IMR-90 (cell line): ENCODE measurements at regions not wholly inside any gene's neighbourhood (a gene's known extent, or its start where the extent isn't known, plus 50 kb on each side); places are given as distances from the start of the nearest gene placed in this dataset.

Experiments
- ATAC-seq: fragments of 200-7000 bp; cut with Tn5 transposase; 2 replicates; pipeline ENCODE4 v1.9.1; 2020; ENCODE audit warnings: low read depth, mild to moderate bottlenecking, moderate library complexity
- BruUV-seq: library from RNA; stranded (reverse); fragments of 400-500 nt; replicated peaks from 2 replicates; lab custom pipeline; 2021; lab: Mats Ljungman, UMichigan
- CTCF ChIA-PET: fragments of 300-600 bp; formaldehyde crosslinking; extraction: SDS; loops from one replicate; lab custom pipeline; 2021; ENCODE audit warnings: antibody characterized with exemption; lab: Yijun Ruan, JAX
- POLR2A ChIA-PET: fragments of 300-600 bp; sonication (Branson Sonifier 250); formaldehyde crosslinking; loops from one replicate; lab custom pipeline; 2022; ENCODE audit warnings: antibody characterized with exemption; ENCODE audit not compliant: unreplicated experiment; lab: Charles Lee
- DNase-seq: peaks from one replicate; pipeline ENCODE4 v3.0.0; 2013
- H2AFZ ChIP-seq: replicated peaks from 2 replicates; pipeline ENCODE3; 2013; ENCODE audit warnings: low read length, mild to moderate bottlenecking; ENCODE audit not compliant: poor library complexity
- H2AK5ac ChIP-seq: 2 replicates; pipeline ENCODE4 v1.6.1; 2013; ENCODE audit warnings: low read depth, low read length, inconsistent platforms
- H2AK9ac ChIP-seq: replicated peaks from 2 replicates; pipeline ENCODE3; 2013; ENCODE audit warnings: mild to moderate bottlenecking, low read depth, low read length, moderate library complexity; ENCODE audit not compliant: poor library complexity
- H2BK120ac ChIP-seq: 2 replicates; pipeline ENCODE4 v1.6.1; 2013; ENCODE audit warnings: low read depth, low read length, inconsistent platforms
- H2BK15ac ChIP-seq: 3 replicates; pipeline ENCODE4 v1.6.1; 2013; ENCODE audit warnings: low read depth, low read length, inconsistent platforms
- H2BK20ac ChIP-seq: 2 replicates; pipeline ENCODE4 v1.6.1; 2013; ENCODE audit warnings: low read depth, mild to moderate bottlenecking, inconsistent platforms, low read length, moderate library complexity
- H2BK5ac ChIP-seq: 2 replicates; pipeline ENCODE4 v1.6.1; 2013; ENCODE audit warnings: mild to moderate bottlenecking, low read depth, low read length, inconsistent platforms; ENCODE audit not compliant: poor library complexity, severe bottlenecking
- H3K14ac ChIP-seq: replicated peaks from 2 replicates; pipeline ENCODE4 v1.6.1; 2013; ENCODE audit warnings: low read depth, low read length, inconsistent platforms
- H3K18ac ChIP-seq: 2 replicates; pipeline ENCODE4 v1.6.1; 2013; ENCODE audit warnings: low read depth, low read length, control low read depth
- H3K23ac ChIP-seq: 2 replicates; pipeline ENCODE4 v1.6.1; 2013; ENCODE audit warnings: low read depth, low read length, inconsistent platforms
- H3K27ac ChIP-seq: 2 replicates; pipeline ENCODE4 v1.5.1; 2013; ENCODE audit warnings: mild to moderate bottlenecking, control low read depth, low read length; ENCODE audit not compliant: insufficient read depth
- H3K27me3 ChIP-seq: 2 replicates; pipeline ENCODE4 v1.6.1; 2013; ENCODE audit warnings: low read length; ENCODE audit not compliant: control insufficient read depth, insufficient read depth
- H3K36me3 ChIP-seq: 2 replicates; pipeline ENCODE4 v1.6.1; 2013; ENCODE audit warnings: low read length, mixed read lengths; ENCODE audit not compliant: control insufficient read depth, insufficient read depth
- H3K4ac ChIP-seq: 2 replicates; pipeline ENCODE4 v1.6.1; 2013; ENCODE audit warnings: low read depth, low read length, inconsistent platforms
- H3K4me1 ChIP-seq: 2 replicates; pipeline ENCODE4 v1.6.1; 2013; ENCODE audit warnings: low read length, mixed read lengths; ENCODE audit not compliant: control insufficient read depth, insufficient read depth
- H3K4me2 ChIP-seq: 2 replicates; pipeline ENCODE4 v1.6.1; 2013; ENCODE audit warnings: low read depth, mild to moderate bottlenecking, control low read depth, low read length, moderate library complexity
- H3K4me3 ChIP-seq: 2 replicates; pipeline ENCODE4 v1.5.1; 2013; ENCODE audit warnings: low read depth, mild to moderate bottlenecking, control low read depth, low read length, moderate library complexity; ENCODE audit not compliant: insufficient read depth
- H3K56ac ChIP-seq: 2 replicates; pipeline ENCODE4 v1.6.1; 2013; ENCODE audit warnings: low read length, inconsistent platforms; ENCODE audit not compliant: insufficient read depth; ENCODE audit errors: extremely low read depth
- H3K79me1 ChIP-seq, 2 experiments: 2 replicates each; pipeline ENCODE4 v1.6.1; 2013; ENCODE audit warnings: low read length in 2 of 2, inconsistent platforms in 1 of 2, low read depth in 1 of 2
- H3K9ac ChIP-seq: 2 replicates; pipeline ENCODE4 v1.6.1; 2013; ENCODE audit warnings: low read depth, low read length, control low read depth
- H3K9me1 ChIP-seq: 2 replicates; pipeline ENCODE4 v1.6.1; 2013; ENCODE audit warnings: low read length, inconsistent platforms; ENCODE audit not compliant: insufficient read depth
- H3K9me3 ChIP-seq: 2 replicates; pipeline ENCODE4 v1.6.1; 2013; ENCODE audit warnings: low read length; ENCODE audit not compliant: control insufficient read depth, insufficient read depth
- H4K20me1 ChIP-seq: 2 replicates; pipeline ENCODE4 v1.6.1; 2013; ENCODE audit warnings: low read length, inconsistent platforms; ENCODE audit not compliant: insufficient read depth
- H4K5ac ChIP-seq: 2 replicates; pipeline ENCODE4 v1.6.1; 2013; ENCODE audit warnings: mild to moderate bottlenecking, low read depth, low read length, control low read depth
- H4K8ac ChIP-seq, 2 experiments: 2 replicates each; pipeline ENCODE4 v1.6.1; 2013; ENCODE audit warnings: low read depth in 2 of 2, low read length in 2 of 2, control low read depth in 1 of 2, inconsistent platforms in 1 of 2
- H4K91ac ChIP-seq: 2 replicates; pipeline ENCODE4 v1.6.1; 2013; ENCODE audit warnings: low read depth, low read length, inconsistent platforms; ENCODE audit not compliant: insufficient read depth
- BHLHE40 ChIP-seq: fragments of 150-350 bp; IDR thresholded peaks from 2 replicates; pipeline ENCODE4 v1.6.1; 2016; ENCODE audit warnings: mild to moderate bottlenecking, low read depth, low read length
- CEBPB ChIP-seq: IDR thresholded peaks from 2 replicates; pipeline ENCODE4 v1.6.1; 2012; ENCODE audit warnings: low read depth, low read length, improper control_type of control experiment
- CHD1 ChIP-seq: IDR thresholded peaks from 2 replicates; pipeline ENCODE4 v1.6.1; 2012; ENCODE audit warnings: low read depth, low read length, improper control_type of control experiment
- FOS ChIP-seq: fragments of 150-350 bp; IDR thresholded peaks from 2 replicates; pipeline ENCODE4 v1.6.1; 2016; ENCODE audit warnings: low read depth, low read length
- MAFK ChIP-seq: IDR thresholded peaks from 2 replicates; pipeline ENCODE4 v1.6.1; 2012; ENCODE audit warnings: low read depth, low read length, improper control_type of control experiment
- NFE2L2 ChIP-seq: fragments of 150-350 bp; IDR thresholded peaks from 2 replicates; pipeline ENCODE4 v1.6.1; 2016; ENCODE audit warnings: low read depth, mild to moderate bottlenecking, low read length
- RAD21 ChIP-seq: IDR thresholded peaks from 2 replicates; pipeline ENCODE4 v1.6.1; 2012; ENCODE audit warnings: low read length, improper control_type of control experiment
- RFX5 ChIP-seq: IDR thresholded peaks from 2 replicates; pipeline ENCODE4 v1.8.0; 2012; ENCODE audit warnings: low read depth, mild to moderate bottlenecking, low read length, moderate library complexity
- SMC3 ChIP-seq: fragments of 150-350 bp; IDR thresholded peaks from 2 replicates; pipeline ENCODE4 v1.6.1; 2016; ENCODE audit warnings: low read depth, mild to moderate bottlenecking, antibody characterized with exemption, low read length, moderate library complexity
- WGBS, 2 experiments: methylation state at CpG; one replicate each; pipeline versions ENCODE4 v1.1.5 to v1.1.7; 2013; ENCODE audit warnings: missing lambda C conversion rate in 2 of 2; ENCODE audit not compliant: insufficient read length in 1 of 2; ENCODE audit errors: extremely low coverage in 2 of 2; 5-methylcytosine and 5-hydroxymethylcytosine counted together
- dilution Hi-C: fragments of 300-500 bp; cut with HindIII; formaldehyde crosslinking; loops from one replicate; pipeline ENCODE4 v1.14.3; 2018; ENCODE audit warnings: low sequenced_read_pairs; ENCODE audit not compliant: unreplicated experiment
- in situ Hi-C: fragments of 300-500 bp; cut with MboI; formaldehyde crosslinking; loops from 3 replicates; pipeline ENCODE4 v1.14.3; 2019; ENCODE audit warnings: low sequenced_read_pairs, inconsistent platforms, mixed read lengths
- intact Hi-C: fragments of 100-400 bp; cut with micrococcal nuclease; formaldehyde crosslinking; loops from 2 replicates; pipeline ENCODE4 v1.10.0; 2022
- TF ChIP-seq, protein P1 (sequence below): fragments of 150-350 bp; IDR thresholded peaks from 2 replicates; pipeline ENCODE4 v1.6.1; 2016; ENCODE audit warnings: low read depth, mild to moderate bottlenecking, low read length, moderate library complexity, borderline replicate concordance
- TF ChIP-seq, protein P2 (sequence below): fragments of 150-350 bp; IDR thresholded peaks from 2 replicates; pipeline ENCODE4 v1.6.1; 2017; ENCODE audit warnings: mild to moderate bottlenecking, antibody characterized with exemption, low read length, low read depth

DNA sequence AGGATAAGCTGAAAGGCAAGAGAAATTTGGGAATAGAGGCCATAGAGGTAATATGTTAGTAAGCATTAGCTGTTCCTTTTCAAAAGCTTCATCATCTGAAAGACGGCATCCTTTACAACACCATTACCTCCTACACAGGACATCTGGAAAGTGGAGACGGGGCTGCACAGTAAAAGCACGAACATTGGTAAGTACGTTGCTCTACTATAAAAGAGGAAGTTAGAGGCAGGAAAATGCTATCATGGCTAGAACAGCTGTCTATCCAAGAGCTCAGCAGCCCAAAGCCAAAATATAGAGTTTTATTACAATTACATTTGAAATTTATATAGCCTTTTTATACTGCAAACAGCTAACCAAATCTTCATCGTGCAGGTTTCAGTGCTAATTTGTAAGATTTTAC is 172.3 kb upstream of the GRIP1 start:
- dilution Hi-C loops (no loop called here), in situ Hi-C loops (no loop called here), intact Hi-C loops (no loop called here)
- DNase-seq (no peak), ATAC-seq (no peak)
- Histone ChIP-seq H3K27me3 (no peaks in the 10 kb centered on the region), H3K36me3 (no peaks in the 10 kb centered on the region), H2BK20ac (no peak overlapping the region), H3K27ac (no peak overlapping the region), H4K91ac (no peak overlapping the region), H4K20me1 (no peaks in the 10 kb centered on the region), H3K4me3 (no peak overlapping the region), H3K9ac (no peak overlapping the region), H2AFZ (no peak overlapping the region), H4K8ac (no peak overlapping the region), H2BK120ac (no peak overlapping the region), H3K4me2 (no peak overlapping the region), H3K18ac (no peak overlapping the region), H3K79me1 (no peaks in the 10 kb centered on the region), H3K9me1 (no peaks in the 10 kb centered on the region), H2BK15ac (no peak overlapping the region), H3K4ac (no peak overlapping the region), H3K56ac (no peak overlapping the region), H2AK5ac (no peak overlapping the region), H3K23ac (no peak overlapping the region), H2BK5ac (no peak overlapping the region), H3K9me3 (no peaks in the 10 kb centered on the region), H3K14ac (no peak overlapping the region), H2AK9ac (no peak overlapping the region), H3K4me1 (no peaks in the 10 kb centered on the region), H4K5ac (no peak overlapping the region)
- ChIA-PET CTCF (no interaction called here), POLR2A (no interaction called here)
- no peak for TF ChIP-seq SMC3
- no peak for TF ChIP-seq CHD1
- TF ChIP-seq, protein P1, sequence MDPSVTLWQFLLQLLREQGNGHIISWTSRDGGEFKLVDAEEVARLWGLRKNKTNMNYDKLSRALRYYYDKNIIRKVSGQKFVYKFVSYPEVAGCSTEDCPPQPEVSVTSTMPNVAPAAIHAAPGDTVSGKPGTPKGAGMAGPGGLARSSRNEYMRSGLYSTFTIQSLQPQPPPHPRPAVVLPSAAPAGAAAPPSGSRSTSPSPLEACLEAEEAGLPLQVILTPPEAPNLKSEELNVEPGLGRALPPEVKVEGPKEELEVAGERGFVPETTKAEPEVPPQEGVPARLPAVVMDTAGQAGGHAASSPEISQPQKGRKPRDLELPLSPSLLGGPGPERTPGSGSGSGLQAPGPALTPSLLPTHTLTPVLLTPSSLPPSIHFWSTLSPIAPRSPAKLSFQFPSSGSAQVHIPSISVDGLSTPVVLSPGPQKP, result no peak
- TF ChIP-seq FOS, result no peak
- TF ChIP-seq BHLHE40, result no peak
- no peak for TF ChIP-seq NFE2L2
- no peak for TF ChIP-seq RFX5
- TF ChIP-seq MAFK, result no peak
- no peak for TF ChIP-seq CEBPB
- TF ChIP-seq, protein P2, sequence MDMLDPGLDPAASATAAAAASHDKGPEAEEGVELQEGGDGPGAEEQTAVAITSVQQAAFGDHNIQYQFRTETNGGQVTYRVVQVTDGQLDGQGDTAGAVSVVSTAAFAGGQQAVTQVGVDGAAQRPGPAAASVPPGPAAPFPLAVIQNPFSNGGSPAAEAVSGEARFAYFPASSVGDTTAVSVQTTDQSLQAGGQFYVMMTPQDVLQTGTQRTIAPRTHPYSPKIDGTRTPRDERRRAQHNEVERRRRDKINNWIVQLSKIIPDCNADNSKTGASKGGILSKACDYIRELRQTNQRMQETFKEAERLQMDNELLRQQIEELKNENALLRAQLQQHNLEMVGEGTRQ, result no peak
- TF ChIP-seq RAD21, result no peak
- BruUV-seq, result no TSS peak
- WGBS, 2 experiments, result no CpG with 5 or more reads among the region's 5 CpGs
